Adrenal gland (tissue), 9 donors: ENCODE measurements at regions not wholly inside any gene's neighbourhood (a gene's known extent, or its start where the extent isn't known, plus 50 kb on each side); places are given as distances from the start of the nearest gene placed in this dataset.

Experiments used
- DNase-seq, 7 donors: peaks; one replicate each; pipeline ENCODE4 v3.0.0-alpha.2; 2019 to 2020
- H3K27ac ChIP-seq, 5 donors: fragments of 200-600 bp; sonication (generic) in 4 of 5; 1 replicate in 3 of 5; 2 replicates in 2 of 5; pipeline versions ENCODE4 v1.5.1 to v1.8.0; 2016 to 2020; ENCODE audit warnings: mild to moderate bottlenecking in 1 of 5
- H3K27me3 ChIP-seq: fragments of 200-600 bp; 2 replicates; pipeline ENCODE4 v1.8.0; 2021
- H3K36me3 ChIP-seq, 2 donors: fragments of 200-600 bp; replicated peaks in 1 of 2; 1 replicate in 1 of 2; 2 replicates in 1 of 2; pipeline versions ENCODE4 v1.5.1 to v1.8.0; 2018 to 2022
- H3K4me1 ChIP-seq, 2 donors: fragments of 200-600 bp; replicated peaks in 1 of 2; 1 replicate in 1 of 2; 2 replicates in 1 of 2; pipeline versions ENCODE4 v1.5.1 to v1.8.0; 2018 to 2021
- H3K4me3 ChIP-seq, 4 donors: fragments of 200-600 bp; sonication (generic) in 3 of 4; one replicate each; pipeline ENCODE4 v1.5.1; 2016 to 2018
- H3K9me3 ChIP-seq, 3 donors: fragments of 200-600 bp; sonication (generic) in 1 of 3; replicated peaks in 1 of 3; 1 replicate in 2 of 3; 2 replicates in 1 of 3; pipeline versions ENCODE4 v1.5.1 to v1.8.0; 2016 to 2021
- CTCF ChIP-seq, 6 experiments: fragments of 450-650 bp in 4 of 6; fragments of 200-600 bp in 2 of 6; sonication (generic) in 1 of 6; IDR thresholded peaks; 1 replicate in 5 of 6; 2 replicates in 1 of 6; pipeline versions ENCODE4 v1.5.1 to v1.8.0; 2016 to 2021; ENCODE audit warnings: antibody characterized with exemption in 6 of 6, mild to moderate bottlenecking in 2 of 6, moderate library complexity in 1 of 6
- POLR2A ChIP-seq, 2 donors: fragments of 450-650 bp; IDR thresholded peaks; one replicate each; pipeline ENCODE4 v1.6.1; 2017; ENCODE audit warnings: antibody characterized with exemption in 2 of 2, mild to moderate bottlenecking in 2 of 2, moderate library complexity in 1 of 2
- WGBS, 4 donors: extraction: QIAGEN DNeasy Blood & Tissue Kit in 2 of 4; methylation state at CpG; one replicate each; pipeline versions ENCODE4 v1.1.5 to v1.1.7; 2013 to 2017; 5-methylcytosine and 5-hydroxymethylcytosine counted together
- intact Hi-C, 2 donors: fragments of 100-400 bp; cut with DNase I; formaldehyde crosslinking; loops; one replicate each; pipeline versions ENCODE4 v1.14.1 to v1.15.0; 2022 to 2023
- donor health status: healthy with polysubstance abuse.
- donor health status: Bipolar disorder and iron deficiency.
- donor health status: DM: yes; HTN: yes; CAD: no.
- donor health status: DM: no; HTN: no; CAD: no.
- donor health status: DM: no; HTN: no; CAD: no.

GRCh38 chr15:52856286-52856685, 66.2 kb upstream of the ONECUT1 start:
- Histone ChIP-seq H3K9me3 (no peaks in the 10 kb centered on the region), H3K4me3 (no peak overlapping the region), H3K4me1 (no peaks in the 10 kb centered on the region), H3K27me3 (peaks cover 4% of the 10 kb centered on the region), H3K36me3 (no peaks in the 10 kb centered on the region), H3K27ac (no peak overlapping the region)
- intact Hi-C loops: loop anchor here in 1 of 2 donors (10.0 kb wide), 1 partner anchor 239 kb away; no protein-coding TSS in a partner anchor
- no peak for TF ChIP-seq CTCF (IDR thresholded peaks at IDR 0.05)
- TF ChIP-seq POLR2A (IDR thresholded peaks at IDR 0.05): no peak
- no peak for DNase-seq
- WGBS, 4 donors: 75 to 88% (median 82%) methylated on average over 1 of the region's 1 CpG

- H3K27ac ChIP-seq: no peak overlapping the region
- intact Hi-C loops: loop anchor here in 1 of 2 donors (10.0 kb wide), 1 partner anchor 240 kb away; no protein-coding TSS in a partner anchor
These were observed 65.0 kb upstream of the ONECUT1 start for GRCh38 chr15:52855157-52855556.

GRCh38 chr15:52844823-52845222, 54.7 kb upstream of the ONECUT1 start:
- Histone ChIP-seq H3K9me3 (no peaks in the 10 kb centered on the region), H3K4me3 (no peak overlapping the region), H3K36me3 (no peaks in the 10 kb centered on the region), H3K27ac (no peak overlapping the region), H3K27me3 (no peaks in the 10 kb centered on the region), H3K4me1 (no peaks in the 10 kb centered on the region)
- WGBS, 4 donors: 41 to 67% (median 64%) methylated on average over 5 of the region's 5 CpGs
- DNase-seq: no peak
- no peak for TF ChIP-seq CTCF (IDR thresholded peaks at IDR 0.05)
- TF ChIP-seq POLR2A (IDR thresholded peaks at IDR 0.05): no peak
- intact Hi-C loops: no loop called here

More at GRCh38 chr15:52855157-52855556, 65.0 kb upstream of the ONECUT1 start:
- no peak for DNase-seq
- Histone ChIP-seq H3K9me3 (no peaks in the 10 kb centered on the region), H3K36me3 (no peaks in the 10 kb centered on the region), H3K27me3 (peaks cover 4% of the 10 kb centered on the region), H3K4me3 (no peak overlapping the region), H3K4me1 (no peaks in the 10 kb centered on the region)
- TF ChIP-seq CTCF (IDR thresholded peaks at IDR 0.05) (no peak), POLR2A (IDR thresholded peaks at IDR 0.05) (no peak)
- 33 to 54% (median 45%) methylated on average over 3 of the region's 3 CpGs for WGBS, 4 donors
